ENCODE measurements at regions not wholly inside any gene's neighbourhood (a gene's known extent, or its start where the extent isn't known, plus 50 kb on each side); places are given as distances from the start of the nearest gene placed in this dataset.

DNA sequence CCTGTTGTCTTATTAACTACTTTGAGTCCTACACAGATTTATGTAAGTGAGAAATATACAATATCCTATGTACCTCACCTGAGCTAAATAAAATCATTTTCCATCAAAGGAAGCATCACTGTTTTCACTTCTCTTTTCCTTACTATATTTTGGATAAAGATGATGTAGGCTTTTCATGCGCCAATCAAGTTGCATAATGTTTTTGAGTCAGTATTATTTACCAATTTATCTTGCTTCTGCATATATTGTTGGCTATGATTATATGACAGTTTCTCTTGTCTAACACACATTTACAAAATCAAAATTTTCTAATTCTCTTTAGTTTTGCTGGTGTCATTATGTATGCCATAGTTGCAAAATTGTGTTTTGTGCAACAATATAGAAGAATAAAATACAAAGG, 67.9 kb upstream of the FRY start:
- no peak for DNase-seq

DNA sequence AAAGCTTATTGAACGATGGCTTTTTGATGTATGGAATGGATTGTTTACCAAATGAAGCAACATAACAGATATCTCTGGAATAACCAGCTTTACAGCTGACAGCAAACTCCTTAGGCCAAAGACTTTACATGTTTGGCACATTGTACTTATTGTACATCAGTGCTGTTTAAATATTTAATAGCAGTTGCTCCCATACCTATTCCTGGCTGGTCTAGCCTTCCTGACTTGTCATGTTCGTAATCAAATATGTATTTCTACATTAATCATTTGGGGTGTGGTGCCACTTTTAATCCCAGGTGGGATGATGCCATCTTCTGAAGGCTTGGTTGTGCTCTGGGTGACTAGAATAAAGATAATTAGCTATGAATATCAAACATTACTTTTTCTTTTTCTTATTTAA, 67.4 kb upstream of the FRY start:
- DNase-seq, result no peak

DNA sequence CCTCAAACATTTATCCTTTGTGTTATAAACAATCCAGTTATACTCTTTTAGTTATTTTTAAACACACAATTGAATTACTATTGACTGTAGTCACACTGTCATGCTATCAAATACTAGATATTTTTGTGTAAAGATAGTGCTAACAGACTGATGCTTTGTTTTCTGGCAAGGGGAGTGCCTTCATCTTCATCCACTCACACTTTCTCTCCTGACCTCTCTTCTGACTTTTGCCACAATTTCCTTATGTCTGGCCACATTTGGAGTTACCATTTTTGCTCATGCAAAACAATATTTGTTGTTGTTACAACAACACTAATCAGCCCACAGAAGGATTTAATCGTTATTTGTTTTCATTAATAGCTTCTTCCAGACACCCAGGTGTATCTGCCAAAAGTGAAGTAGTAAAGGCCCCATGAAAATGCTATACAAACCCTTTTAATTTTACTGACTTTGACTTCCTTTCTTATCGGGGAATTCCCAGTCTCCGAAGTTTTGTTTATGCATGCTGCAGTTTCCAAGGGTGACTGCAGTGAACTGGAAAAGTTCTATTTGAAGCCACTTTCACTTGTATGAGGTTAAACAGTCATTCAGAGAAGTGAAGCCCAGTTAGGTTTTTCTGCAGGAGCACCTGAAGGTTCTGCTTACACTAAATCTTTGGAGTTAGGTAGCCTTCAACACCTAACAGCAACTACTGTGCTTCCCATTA, 66.1 kb upstream of the FRY start:
- DNase-seq, result no peak

DNA sequence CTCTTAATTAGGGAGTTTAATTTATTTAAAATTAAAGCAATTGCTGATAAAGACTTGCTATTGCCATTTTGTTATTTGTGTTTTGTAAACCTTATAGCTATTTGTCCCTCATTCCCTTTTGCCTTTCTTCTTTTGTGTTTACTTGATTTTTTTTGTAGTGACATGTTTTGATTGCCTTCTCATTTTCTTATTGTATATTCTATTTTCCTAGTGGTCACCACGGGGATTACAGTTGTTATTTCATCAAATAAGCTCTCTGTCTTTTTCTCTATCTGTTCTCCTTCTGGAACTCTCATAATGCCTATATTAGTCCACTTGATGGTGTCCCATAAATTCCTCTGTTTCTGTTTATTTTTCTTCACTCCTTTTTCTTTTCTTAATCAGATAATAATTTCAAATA, 64.4 kb upstream of the FRY start:
- DNase-seq, result no peak

DNA sequence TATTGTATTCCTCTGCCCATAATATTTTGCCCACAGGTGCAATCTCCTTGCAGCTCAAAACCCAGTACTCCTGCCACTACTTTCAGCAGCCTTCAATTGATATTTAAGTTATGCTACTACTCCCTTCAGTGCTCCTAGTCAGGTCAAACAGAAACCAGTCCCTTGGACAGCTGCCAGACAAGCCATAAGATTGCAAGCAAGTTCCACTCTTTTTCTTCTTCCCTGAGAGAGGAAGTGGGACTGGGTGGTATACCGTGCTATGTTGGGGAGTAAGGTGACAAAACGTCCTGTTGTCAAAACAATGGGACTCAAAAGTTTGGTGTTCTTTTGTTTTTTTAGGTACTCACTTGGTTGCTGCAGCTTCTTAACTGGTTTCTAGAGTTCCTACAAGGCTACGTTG, 63.1 kb upstream of the FRY start:
- DNase-seq, result no peak

DNA sequence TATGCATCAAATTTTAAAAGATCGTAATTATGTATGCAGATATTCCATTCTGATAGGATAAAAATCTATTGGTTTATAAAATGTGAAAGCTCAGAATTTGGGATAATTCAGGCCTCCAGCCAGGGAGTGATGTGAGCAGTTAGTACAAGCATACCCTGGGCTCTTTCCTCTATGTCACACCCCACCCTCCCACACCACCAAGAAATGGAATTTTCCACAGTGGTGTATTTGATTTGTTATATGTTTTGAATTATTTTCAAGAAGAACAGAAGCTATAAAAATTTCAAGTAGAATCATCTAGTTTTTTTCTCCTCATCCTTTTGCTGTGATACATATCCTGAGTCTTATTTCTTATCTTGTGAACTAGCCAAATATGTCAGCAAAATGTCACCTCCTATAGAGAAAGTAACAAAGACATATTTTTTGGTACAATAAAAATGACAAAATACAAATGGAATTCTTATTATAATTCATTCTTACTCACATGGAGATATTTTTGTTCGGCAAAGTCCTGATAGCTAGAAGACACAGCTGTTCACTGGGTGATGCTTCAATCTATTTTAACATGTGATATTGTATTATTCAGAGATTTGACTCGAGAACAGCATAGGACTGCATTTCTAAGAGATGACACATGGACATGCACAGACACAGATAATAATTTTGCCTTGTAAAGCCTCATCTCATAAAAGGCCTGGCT, 61.2 kb upstream of the FRY start:
- no peak for DNase-seq

DNA sequence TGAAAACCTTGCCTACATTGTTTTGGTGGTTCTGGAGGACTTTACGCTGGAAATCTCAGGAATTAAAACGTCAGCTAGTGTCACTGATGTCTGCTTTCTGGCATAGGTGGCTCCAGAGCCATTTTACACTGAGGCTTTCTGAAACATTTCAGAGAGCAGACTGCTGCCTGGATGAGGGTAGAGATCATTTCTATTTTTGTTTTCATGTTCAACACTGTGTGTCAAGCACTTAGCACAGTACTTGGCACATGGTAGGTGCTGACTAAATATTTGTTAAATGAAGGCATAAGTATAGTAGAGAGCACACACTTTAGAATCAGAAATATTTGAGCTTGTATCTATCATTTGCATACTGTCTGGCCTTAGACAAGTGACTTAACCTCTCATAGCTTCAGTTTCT, 59.1 kb upstream of the FRY start:
- DNase-seq, result no peak

DNA sequence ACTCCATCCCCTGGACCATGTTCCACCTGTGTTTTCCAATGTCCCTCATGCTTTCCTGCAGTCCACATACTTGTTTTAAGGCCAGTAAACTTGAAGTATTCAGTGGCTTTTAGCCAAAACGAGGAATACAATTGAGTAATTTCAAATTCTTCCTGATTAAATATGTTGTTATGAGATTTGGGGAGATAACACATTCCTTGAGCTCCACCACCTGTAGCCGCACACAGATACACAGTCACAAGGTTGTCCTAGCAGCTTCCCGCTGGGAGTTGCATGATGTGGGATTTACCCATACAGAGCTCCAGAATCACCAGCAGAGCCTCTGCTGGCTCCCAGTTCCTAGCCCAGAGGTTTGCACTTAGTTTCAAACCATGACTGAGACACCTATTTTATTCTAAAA, 53.6 kb upstream of the FRY start:
- DNase-seq, result no peak

DNA sequence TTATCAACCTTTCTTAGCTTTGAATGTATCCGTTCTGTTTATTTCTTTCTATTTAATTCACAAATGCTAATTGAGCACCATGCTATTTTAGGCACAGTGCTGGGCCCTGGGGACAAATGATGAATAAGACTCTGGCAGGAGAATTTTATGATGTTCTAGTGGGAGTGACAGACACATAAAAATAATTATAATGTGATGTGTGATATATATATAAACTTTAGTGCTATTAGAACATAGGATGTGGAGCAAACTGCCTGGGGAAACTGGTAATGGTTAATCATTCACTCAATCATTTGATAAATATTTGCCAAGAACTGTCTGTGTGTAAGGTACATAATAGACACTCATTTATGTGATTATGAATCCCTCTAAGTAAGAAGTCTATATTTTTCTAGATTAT, 50.7 kb upstream of the FRY start:
- DNase-seq, result no peak

All from CD4-positive, alpha-beta T cell treated with Interleukin-17A for 4 hours (primary cell).